GM06990 (cell line): ENCODE measurements at regions not wholly inside any gene's neighbourhood (a gene's known extent, or its start where the extent isn't known, plus 50 kb on each side); places are given as distances from the start of the nearest gene placed in this dataset.
"Not testable (repeated sequence)": the region's sequence is repeated elsewhere in the genome, so short reads cannot be mapped to it uniquely, and the experiment has no call there.

Source experiments
- DNase-seq: peaks from one replicate; pipeline ENCODE4 v3.0.0-alpha.2; 2011; ENCODE audit not compliant: insufficient read length; ENCODE audit errors: extremely low read depth
- H3K27me3 ChIP-seq: replicated peaks from 2 replicates; pipeline ENCODE4 v1.6.0; 2011; ENCODE audit warnings: low read length; ENCODE audit not compliant: control insufficient read depth, insufficient read depth
- H3K36me3 ChIP-seq: 2 replicates; pipeline ENCODE4 v1.5.1; 2011; ENCODE audit warnings: low read length; ENCODE audit not compliant: control insufficient read depth, insufficient read depth
- H3K4me3 ChIP-seq: replicated peaks from 2 replicates; pipeline ENCODE4 v1.5.1; 2011; ENCODE audit warnings: low read depth, mild to moderate bottlenecking, control low read depth, low read length
- CTCF ChIP-seq: IDR thresholded peaks from 2 replicates; pipeline ENCODE4 v1.5.1; 2011; ENCODE audit warnings: low read length, control low read depth, mild to moderate bottlenecking, inconsistent platforms; ENCODE audit not compliant: insufficient read depth, poor library complexity, severe bottlenecking

GRCh38 chr16:88132836-88133506, 181.7 kb downstream of the BANP start:
- Histone ChIP-seq H3K4me3 (no peak overlapping the region), H3K27me3 (no peaks in the 10 kb centered on the region), H3K36me3 (no peaks in the 10 kb centered on the region)
- TF ChIP-seq CTCF: no peak
- no peak for DNase-seq

GRCh38 chr16:88133507-88133843, 182.2 kb downstream of the BANP start:
- no peak for DNase-seq
- no peaks in the 10 kb centered on the region for H3K27me3 ChIP-seq
- no peak overlapping the region for H3K4me3 ChIP-seq
- no peaks in the 10 kb centered on the region for H3K36me3 ChIP-seq
- no peak for TF ChIP-seq CTCF

- not testable (repeated sequence) for H3K36me3 ChIP-seq, DNase-seq, H3K27me3 ChIP-seq, H3K4me3 ChIP-seq
These were observed 183.1 kb downstream of the BANP start for GRCh38 chr16:88134172-88134898.

GRCh38 chr16:88134899-88135682, 183.9 kb downstream of the BANP start:
- not testable (repeated sequence) for H3K4me3 ChIP-seq, H3K27me3 ChIP-seq, H3K36me3 ChIP-seq, DNase-seq

GRCh38 chr16:88136211-88136713, 185.0 kb downstream of the BANP start:
- DNase-seq, H3K27me3 ChIP-seq, H3K4me3 ChIP-seq, H3K36me3 ChIP-seq: not testable (repeated sequence)

- not testable (repeated sequence) for DNase-seq, H3K27me3 ChIP-seq, H3K4me3 ChIP-seq, H3K36me3 ChIP-seq
These were observed 185.7 kb downstream of the BANP start for GRCh38 chr16:88136939-88137338.

GRCh38 chr16:88139141-88139540, 187.9 kb downstream of the BANP start:
- DNase-seq, H3K4me3 ChIP-seq, H3K27me3 ChIP-seq, H3K36me3 ChIP-seq: not testable (repeated sequence)

GRCh38 chr16:88140195-88140594, 189.0 kb downstream of the BANP start:
- DNase-seq, H3K4me3 ChIP-seq, H3K36me3 ChIP-seq, H3K27me3 ChIP-seq: not testable (repeated sequence)
